ENCODE measurements at regions not wholly inside any gene's neighbourhood (a gene's known extent, or its start where the extent isn't known, plus 50 kb on each side); places are given as distances from the start of the nearest gene placed in this dataset.

- no peak for TF ChIP-seq GATA3 (IDR thresholded peaks at IDR 0.05; ENCODE audit: low read depth, low read length)
- no peak for TF ChIP-seq GATA2 (IDR thresholded peaks at IDR 0.05; ENCODE audit: low read depth, low read length)
These were observed 211.9 kb upstream of the SHH start for GRCh38 chr7:156024201-156024600.

Data from SH-SY5Y (cell line).